ENCODE measurements at regions not wholly inside any gene's neighbourhood (a gene's known extent, or its start where the extent isn't known, plus 50 kb on each side); places are given as distances from the start of the nearest gene placed in this dataset.

DNA sequence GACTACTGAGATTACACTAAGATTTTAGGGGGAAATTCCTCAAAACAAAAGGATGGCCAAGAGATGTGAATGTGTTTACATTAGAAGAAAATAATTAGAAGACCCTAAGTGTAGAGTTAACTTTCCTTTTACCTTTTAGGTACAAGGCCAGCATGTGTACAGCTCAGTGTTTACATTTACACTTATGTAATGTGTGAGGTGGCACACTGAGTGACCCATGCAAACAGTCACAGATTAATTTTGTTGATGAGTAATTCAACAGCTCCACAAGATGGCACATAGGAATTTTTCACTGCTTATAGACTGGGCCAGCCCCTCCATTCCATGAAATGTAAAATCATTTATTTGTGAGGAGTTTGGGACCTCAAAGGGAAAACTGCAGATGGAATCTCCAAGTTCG, 90.1 kb upstream of the SLC12A2 start:
- no peak for TF ChIP-seq ZNF558 (tag by site-specific recombination; IDR thresholded peaks at IDR 0.05)
- TF ChIP-seq ZXDB (tag by site-specific recombination; IDR thresholded peaks at IDR 0.05) = no peak
- TF ChIP-seq, protein P1, sequence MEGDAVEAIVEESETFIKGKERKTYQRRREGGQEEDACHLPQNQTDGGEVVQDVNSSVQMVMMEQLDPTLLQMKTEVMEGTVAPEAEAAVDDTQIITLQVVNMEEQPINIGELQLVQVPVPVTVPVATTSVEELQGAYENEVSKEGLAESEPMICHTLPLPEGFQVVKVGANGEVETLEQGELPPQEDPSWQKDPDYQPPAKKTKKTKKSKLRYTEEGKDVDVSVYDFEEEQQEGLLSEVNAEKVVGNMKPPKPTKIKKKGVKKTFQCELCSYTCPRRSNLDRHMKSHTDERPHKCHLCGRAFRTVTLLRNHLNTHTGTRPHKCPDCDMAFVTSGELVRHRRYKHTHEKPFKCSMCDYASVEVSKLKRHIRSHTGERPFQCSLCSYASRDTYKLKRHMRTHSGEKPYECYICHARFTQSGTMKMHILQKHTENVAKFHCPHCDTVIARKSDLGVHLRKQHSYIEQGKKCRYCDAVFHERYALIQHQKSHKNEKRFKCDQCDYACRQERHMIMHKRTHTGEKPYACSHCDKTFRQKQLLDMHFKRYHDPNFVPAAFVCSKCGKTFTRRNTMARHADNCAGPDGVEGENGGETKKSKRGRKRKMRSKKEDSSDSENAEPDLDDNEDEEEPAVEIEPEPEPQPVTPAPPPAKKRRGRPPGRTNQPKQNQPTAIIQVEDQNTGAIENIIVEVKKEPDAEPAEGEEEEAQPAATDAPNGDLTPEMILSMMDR (tag by site-specific recombination; IDR thresholded peaks at IDR 0.05) = no peak
- no peak for TF ChIP-seq ZNF560 (tag by site-specific recombination; IDR thresholded peaks at IDR 0.05; ENCODE audit: borderline replicate concordance)
- no peak for TF ChIP-seq ZNF416 (tag by site-specific recombination; IDR thresholded peaks at IDR 0.05)
- no peak for TF ChIP-seq MEIS1 (CRISPR knock-in tag; IDR thresholded peaks at IDR 0.05; ENCODE audit: borderline replicate concordance)
- TF ChIP-seq ZNF292 (tag by site-specific recombination; IDR thresholded peaks at IDR 0.05; ENCODE audit: borderline replicate concordance, low read depth) = no peak
- TF ChIP-seq, protein P2, sequence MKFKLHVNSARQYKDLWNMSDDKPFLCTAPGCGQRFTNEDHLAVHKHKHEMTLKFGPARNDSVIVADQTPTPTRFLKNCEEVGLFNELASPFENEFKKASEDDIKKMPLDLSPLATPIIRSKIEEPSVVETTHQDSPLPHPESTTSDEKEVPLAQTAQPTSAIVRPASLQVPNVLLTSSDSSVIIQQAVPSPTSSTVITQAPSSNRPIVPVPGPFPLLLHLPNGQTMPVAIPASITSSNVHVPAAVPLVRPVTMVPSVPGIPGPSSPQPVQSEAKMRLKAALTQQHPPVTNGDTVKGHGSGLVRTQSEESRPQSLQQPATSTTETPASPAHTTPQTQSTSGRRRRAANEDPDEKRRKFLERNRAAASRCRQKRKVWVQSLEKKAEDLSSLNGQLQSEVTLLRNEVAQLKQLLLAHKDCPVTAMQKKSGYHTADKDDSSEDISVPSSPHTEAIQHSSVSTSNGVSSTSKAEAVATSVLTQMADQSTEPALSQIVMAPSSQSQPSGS (tag by site-specific recombination; IDR thresholded peaks at IDR 0.05; ENCODE audit: low read depth) = no peak
